ENCODE measurements at regions not wholly inside any gene's neighbourhood (a gene's known extent, or its start where the extent isn't known, plus 50 kb on each side); places are given as distances from the start of the nearest gene placed in this dataset.

DNA sequence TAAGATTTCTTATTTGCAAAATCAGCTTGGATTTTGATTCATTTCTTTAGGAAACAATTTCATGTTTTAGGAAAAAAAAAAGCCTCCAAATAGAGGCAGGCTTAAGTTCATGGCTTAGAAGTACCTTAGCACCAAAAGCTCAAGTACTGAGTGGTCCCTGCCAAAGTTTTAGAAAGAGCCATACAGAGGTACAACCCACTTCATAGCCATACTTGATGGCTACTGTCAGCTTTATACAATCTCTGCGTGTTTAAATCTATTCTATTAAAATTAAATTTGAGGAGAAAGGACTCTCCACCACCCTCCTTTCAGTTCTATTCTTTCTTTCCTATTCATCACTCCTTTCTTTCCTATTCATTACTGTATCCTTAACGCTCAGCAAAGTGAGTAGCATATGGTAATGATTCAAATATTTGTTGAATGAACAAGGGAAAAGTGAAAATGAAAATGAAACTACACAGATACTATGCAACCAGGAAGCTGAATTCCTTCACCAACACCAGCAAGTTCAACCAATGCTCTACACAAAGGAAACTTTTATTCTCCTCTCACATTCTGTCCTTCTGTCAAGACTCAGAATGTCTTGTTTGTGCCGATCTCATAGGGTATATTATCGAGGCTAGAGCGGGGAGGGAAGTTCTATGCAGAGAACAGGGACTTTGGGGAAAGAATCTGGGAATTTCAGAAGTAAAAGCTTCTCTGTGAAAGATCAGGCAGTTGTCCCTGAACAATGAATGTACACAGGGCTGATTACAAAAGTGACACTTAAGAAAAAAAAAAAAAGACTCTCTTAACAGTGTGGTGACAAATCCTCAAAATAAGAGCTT lies 138.6 kb upstream of the SPEF2 start:
- DNase-seq (ENCODE audit: low read depth in 2 of 2): no peak

DNA sequence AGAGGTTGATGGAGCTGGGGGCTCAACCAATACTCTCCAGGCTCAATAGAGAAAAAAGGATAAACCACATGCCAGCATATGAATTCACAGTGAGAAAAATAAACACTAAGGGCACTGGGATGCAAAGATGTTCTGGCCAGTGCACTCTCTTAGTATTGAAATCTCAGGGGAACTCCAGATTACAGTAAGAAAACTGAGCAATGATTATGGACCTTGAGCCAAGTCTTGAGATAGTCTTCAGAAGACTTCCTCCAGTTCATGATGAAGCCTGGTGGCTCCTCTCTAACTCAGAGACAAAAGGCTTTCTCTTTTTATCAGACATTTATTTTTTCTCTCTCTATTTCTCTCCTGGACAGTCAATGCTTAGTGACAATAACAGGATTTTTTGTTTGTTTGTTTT lies 139.8 kb upstream of the SPEF2 start:
- DNase-seq (ENCODE audit: low read depth in 2 of 2): no peak

DNA sequence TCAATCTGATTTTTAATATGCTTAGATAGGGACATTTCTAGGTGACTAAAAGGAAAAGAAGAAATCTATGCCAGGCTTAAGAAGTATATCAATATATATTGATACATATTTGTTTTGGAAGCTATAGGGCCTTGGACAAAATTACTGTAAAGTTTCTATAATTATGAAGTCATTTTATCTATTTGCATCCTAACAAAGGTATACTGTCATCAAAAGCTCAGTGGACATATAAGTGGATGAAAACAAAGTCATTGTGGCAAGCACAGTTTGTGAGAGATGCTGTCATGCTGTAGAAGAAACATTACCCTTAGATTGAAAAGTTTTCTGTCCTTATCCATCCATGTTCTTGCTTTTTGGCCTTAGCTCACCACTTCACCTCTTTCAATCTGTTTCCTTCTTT lies 140.3 kb upstream of the SPEF2 start:
- no peak for DNase-seq (ENCODE audit: low read depth in 2 of 2)

DNA sequence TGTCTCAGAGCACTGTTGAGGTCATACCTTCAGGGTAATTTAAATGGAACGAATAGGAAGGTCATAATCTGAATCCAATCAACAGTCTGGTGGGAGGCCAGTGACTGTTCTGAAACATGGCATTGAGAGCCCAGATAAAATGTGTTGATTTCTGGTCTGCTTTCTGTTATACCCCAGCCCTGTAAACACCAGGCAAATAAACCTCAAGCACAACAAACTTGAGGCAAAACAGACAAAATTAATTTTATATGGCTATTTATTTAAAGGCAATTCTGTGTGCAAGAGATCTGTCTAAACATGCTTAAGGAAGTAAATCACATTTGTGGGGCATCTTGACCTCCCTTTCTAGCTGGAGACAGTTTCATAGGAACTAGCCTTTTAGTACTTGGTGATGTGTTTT lies 140.9 kb upstream of the SPEF2 start:
- DNase-seq (ENCODE audit: low read depth in 2 of 2): no peak

DNA sequence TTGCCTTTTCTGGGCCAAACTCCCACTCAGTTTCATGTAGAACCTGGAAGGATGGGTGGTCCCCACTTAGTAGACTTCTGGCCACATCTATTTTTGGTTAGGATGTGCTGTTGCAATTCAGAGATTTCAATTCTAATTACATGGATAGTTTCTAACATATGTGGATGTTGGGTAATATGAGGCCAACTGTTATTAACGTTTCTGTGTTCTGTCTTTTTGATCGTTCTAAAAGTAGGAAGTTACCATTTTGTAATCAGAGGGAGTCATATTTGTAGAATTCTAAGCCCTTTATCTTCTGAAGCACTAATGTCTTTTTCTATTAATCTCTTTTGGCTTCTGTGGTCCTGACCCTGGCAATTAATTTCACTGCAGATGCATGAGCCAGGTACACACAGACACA lies 141.6 kb upstream of the SPEF2 start:
- no peak for DNase-seq (ENCODE audit: low read depth in 2 of 2)

DNA sequence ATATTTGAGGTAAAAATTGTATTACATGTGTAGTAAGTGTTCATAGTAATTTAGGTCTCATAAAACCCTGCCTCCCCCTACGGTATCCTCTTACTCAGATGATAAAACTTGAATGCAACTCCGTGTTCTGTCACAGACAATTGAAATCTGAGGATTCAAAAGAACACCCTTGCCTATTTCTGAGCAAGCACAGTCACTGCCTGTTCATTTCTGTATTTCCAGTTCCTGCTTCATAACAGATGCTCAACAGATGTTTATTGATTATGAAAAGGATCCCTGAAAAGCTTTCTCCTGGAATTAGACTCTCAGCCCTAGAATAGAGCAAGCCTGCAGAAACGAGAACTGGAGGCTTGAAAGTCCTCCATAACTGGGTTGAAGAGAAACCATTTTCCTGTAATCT lies 144.1 kb upstream of the SPEF2 start:
- DNase-seq (ENCODE audit: low read depth in 2 of 2): no peak

DNA sequence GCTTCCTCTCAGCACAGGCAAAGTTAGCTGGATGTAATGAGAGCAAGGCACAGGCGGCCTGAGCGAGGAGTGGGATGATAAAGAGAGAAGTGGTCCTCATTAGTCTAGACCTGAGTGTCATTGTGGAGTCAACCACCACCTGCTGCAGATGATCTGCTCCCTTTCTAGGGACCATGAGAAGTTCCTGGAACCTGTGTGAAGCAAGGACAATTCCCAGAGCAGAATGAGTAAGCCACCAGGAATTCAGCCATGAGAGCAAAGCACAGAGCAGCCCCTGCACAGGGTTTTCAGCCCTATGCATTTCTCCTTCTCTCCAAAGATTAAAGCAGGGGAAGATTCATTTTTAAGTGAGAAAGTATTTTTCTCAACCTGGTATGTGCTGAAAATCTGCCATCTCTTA lies 146.8 kb upstream of the SPEF2 start:
- no peak for DNase-seq (ENCODE audit: low read depth in 2 of 2)

DNA sequence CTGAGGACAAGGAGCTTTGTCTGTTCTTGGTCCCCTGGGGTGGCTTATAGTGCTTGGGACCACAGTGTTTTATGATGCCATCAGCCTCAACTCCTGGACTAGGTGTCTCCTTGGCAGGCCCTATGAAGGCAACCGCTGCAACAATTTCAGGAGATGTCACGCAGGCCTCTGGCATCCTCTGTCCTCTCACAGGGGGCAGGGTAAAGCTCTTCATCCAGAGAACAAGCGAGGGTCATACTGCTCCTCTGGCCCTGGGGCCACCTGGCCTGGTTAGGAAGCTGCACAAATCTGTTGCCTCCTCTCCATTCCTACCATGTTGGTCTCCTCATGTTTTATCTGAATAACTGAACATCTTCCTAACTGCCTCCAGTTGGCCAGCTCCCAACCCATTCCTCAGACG lies 148.9 kb upstream of the SPEF2 start:
- no peak for DNase-seq (ENCODE audit: low read depth in 2 of 2)

DNA sequence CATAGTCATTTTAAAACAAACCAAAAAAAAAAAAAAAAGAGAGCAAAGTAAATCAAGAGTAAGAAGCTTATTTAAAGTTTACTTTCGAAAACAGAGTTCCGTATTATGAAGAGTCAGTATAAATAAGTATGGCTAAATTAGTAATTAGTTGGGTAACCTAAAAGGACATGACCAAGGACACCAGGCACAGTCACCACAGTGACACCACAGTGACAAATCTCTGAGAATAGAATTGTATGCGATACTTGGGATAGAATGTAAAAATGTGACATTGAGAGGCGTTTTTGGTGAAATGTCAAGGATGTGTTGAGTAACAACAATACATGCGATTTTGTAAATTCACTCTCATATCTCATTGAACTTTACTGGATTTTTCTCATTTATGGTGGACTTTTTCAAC lies 150.9 kb upstream of the SPEF2 start:
- DNase-seq (ENCODE audit: low read depth in 2 of 2): no peak

DNA sequence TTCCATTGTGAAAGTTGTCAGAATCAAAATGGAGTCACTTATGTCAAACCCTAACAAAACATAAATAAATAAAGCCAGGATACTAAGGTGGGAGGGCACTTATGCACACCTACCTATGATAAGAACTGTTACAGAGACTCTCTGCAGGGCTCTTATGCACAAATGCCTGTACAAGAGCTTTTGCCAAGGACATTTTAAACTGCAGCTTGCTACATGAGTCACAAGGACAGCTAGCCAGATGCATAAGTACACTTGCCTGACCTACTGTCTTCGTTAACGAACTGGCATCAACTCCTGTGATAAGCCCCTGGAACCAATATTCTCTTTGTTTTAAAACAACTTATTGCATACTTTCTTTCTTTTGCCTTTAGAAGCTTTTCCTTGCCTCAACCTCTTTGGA lies 152.9 kb upstream of the SPEF2 start:
- no peak for DNase-seq (ENCODE audit: low read depth in 2 of 2)

DNA sequence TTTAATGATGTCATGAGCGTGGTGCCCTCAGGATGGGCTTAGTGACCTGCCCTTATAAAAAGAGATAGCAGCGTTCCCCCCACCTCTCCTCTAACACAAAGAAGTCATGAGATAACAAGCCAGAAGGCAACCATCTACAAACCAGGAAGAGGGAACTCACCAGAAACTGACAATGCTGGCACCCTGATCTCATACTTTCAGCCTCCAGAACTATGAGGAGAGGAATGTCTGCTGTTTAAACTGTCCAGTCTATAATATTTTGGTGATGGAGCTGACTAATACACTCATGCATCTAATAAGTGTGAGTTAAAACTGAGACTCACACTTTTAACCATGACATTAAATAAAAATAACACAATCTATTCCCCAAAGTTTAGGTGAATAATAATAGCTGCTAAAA lies 156.1 kb upstream of the SPEF2 start:
- DNase-seq (ENCODE audit: low read depth in 2 of 2): no peak

DNA sequence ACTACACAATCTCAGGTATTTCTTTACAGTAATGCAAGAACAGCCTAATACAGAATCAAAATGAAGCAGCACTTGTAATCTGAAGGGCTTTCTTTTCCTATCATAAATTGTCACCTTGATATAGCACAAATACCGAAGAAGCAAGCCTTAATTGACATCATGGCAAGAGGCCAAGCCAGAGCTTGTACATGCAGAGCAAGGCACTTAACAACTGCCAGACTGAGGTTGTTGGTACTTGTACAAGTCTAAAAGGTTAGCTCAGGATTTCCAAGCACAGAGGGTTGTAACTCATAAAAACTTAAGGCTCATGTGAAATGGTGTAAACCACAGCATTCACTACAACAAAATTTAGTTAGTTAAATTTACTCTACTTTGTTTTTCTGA lies 158.8 kb upstream of the SPEF2 start:
- DNase-seq (ENCODE audit: low read depth in 2 of 2): no peak

DNA sequence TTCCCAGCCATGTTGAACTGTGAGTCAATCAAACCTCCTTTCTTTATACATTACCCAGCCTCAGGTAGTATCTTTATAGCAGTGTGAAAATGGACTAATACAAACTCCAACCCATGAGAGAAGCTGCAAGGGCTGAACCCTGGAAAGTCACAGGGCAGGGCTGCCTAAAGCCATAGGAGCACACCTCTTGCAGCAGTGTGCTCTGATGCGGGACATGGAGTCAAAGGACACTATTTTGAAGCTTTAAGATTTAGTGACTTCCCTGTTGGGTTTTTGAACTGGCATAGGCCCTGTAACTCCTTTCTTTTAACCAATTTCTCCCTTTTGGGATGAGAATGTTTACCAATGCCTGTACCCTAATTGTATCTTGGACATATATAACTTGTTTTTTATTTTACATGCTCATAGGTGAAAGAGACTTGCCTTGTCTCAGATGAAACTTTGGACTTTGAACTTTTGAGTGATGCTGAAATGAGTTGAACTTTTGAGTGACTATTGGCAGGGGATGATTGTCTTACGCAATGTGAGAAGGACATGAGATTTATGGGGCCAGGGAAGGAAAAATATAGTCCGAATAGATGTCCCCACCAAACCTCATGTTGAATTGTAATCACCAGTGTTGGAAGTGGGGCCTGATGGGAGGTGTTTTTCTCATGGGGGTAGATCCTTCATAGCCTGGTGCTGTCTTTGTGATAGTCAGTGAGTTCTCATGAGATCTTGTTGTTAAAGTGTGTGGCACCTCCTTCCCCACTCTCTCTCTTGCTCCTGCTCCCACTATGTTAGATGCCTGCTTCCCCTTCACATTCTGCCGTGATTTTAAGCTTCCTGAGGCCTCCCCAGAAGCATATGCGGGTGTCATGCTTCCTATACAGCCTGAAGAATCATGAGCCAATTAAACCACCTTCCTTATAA lies 159.5 kb upstream of the SPEF2 start:
- no peak for DNase-seq (ENCODE audit: low read depth in 2 of 2)

DNA sequence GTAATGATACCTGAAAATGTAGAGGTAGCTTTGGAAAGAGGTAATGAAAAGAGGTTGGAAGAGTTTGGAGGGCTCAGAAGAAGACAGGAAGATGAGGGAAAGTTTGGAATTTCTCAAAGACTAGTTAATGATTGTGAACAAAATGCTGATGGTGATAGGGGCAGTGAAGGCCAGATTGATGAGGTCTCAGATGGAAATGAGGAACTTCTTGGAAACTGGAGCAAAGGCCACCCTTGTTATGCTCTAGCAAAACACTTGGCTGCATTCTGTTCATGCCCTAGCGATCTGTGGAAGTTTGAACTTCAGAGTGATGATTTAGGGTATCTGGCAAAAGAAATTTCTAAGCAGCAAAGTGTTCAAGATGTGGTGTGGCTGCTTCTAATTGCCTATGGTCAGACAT lies 161.2 kb upstream of the SPEF2 start:
- no peak for DNase-seq (ENCODE audit: low read depth in 2 of 2)

DNA sequence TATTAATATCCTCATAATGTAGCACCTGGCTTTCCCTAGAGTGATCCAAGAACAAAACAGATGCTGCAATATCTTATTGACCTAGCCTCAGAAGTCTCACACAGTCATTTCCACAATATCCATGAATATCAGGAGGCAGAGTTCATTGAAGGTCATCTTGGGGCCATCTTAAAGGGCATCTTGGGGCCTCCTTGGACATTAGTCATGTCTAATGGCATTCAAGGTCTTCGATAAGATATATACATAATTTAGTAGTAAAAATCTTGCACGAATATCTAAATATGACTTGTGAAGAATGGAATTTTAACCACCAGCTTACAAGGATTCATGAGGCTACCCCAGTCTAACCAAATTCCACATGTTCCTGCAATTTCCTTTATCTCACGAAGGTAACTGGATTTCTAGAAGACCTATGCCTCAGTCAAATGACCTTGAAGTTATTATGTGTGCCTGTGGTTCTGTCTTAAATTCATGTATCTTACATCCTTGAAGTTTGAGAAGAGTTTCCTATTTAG lies 163.6 kb upstream of the SPEF2 start:
- DNase-seq (ENCODE audit: low read depth in 2 of 2): no peak

DNA sequence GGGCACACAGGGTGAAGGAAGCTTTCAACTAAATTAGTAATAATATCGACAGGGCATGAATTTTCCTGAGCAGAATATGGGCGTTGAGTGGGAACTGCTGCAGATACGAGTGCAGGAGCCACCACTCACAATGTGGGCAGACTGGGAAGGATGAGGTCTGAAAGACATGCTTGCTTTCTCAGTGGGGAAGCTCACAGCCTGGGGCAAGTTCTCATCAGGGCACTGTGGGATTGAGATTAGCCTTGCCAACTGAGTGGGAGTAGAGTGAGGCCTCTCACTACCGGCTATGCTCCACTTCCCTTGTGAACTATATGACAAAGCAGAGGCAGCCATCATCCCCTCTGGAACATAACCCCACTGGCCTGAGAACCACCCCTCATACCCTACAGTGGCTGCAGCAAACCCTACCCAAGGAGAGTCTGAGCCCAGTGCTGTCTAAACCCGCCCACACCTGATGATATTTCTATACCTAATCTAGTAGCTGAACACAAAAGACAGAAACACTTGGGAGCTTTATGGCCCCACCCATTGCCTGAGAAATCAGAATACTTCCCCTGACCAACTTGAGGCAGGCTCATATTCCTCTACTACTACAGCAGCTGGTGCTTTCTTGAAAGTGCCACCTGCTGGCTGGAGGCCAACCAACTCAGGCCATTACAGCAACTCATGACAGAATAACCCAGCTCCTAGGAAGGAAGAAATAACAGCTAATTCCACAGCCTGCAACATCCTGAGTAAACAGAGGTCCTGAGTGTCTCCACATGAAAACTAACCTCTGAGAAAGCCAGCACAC lies 173.7 kb upstream of the SPEF2 start:
- no peak for DNase-seq (ENCODE audit: low read depth in 2 of 2)

DNA sequence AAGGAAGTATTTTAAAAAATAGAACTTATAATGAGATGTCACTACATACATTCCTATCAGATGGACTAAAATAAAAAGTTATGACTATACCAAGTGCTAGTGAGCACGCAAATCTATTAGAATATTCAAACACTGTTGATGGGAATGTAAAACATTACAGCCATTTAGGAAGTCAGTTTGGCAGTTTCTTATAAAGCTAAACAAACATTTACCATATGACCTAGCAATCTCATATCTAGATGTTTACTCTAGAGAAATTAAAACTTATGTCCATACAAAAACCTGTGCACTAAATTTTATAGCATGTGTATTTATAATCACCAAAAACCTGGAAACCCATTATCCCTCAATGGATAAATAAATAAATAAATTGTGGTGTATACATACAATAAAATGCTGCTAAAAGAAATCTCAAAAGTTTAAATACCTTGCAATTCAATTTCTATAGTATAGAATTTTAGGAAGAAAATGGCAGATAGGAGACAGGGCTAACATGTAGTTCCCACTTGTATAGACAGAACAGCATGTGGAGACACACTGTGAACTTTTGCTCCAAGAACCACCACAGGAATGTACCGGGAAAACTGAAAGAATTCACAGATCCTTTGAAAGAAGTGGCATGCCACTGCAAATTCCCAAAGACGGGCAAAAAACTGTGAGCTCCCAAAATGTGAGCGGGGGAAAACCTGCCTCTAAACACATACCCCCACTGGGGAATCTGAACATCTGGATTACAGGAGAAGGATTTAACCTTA lies 174.6 kb upstream of the SPEF2 start:
- DNase-seq (ENCODE audit: low read depth in 2 of 2): no peak

DNA sequence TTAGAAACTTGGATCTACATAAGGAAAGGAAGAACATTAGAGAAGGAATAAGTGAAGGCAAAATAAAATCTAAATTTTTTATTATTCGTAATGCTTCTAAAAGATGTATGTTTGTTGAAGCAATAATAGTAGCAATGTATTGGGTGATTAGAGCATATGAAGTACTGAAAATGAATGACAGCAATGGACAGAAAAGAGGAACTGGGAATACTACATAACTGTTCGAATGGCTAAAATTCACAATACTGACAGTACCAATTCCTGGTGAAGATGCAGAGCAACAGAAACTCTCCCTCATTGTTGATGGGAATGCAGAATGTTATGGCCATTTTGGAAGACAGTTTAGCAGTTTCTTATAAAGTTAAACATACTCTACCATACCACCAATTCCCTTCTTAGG lies 177.3 kb upstream of the SPEF2 start:
- DNase-seq (ENCODE audit: low read depth in 2 of 2): no peak

DNA sequence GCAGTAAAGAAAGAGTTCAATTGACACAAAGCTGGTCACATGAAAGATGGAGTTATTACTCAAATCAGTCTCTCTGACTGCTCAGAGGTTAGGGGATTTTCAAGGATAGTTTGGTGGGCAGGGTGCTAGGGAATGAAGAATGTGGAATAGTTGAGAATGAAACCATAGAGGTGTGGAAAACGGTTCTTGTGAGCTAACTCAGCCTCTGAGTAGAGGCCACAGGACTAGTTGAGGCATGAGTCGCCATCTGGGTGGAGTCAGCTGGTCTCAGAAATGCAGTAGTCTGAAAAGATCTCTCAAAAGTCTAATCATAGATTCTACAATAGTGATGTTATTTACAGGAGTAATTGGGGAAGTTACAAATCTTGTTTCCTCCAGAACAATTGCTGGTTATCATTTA lies 178.9 kb upstream of the SPEF2 start:
- DNase-seq (ENCODE audit: low read depth in 2 of 2): no peak

DNA sequence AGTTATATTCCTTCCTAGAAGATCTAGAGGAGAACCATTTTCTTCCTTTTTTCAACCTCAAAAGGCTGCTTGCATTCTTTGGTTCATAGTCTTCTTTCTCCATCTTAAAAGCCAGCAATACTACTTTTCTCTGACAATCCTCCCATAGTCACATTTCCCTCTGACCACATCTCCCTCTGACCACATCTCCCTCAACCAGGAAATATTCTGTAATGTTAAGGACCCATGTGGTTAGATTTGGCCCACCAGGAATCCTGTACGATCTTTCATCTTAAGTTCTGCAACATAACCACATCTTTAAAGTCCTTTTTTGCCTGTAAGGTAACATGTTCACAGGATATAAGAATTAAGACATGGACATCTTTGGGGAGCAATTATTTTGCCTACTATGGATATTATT lies 179.4 kb upstream of the SPEF2 start:
- DNase-seq (ENCODE audit: low read depth in 2 of 2): no peak

DNA sequence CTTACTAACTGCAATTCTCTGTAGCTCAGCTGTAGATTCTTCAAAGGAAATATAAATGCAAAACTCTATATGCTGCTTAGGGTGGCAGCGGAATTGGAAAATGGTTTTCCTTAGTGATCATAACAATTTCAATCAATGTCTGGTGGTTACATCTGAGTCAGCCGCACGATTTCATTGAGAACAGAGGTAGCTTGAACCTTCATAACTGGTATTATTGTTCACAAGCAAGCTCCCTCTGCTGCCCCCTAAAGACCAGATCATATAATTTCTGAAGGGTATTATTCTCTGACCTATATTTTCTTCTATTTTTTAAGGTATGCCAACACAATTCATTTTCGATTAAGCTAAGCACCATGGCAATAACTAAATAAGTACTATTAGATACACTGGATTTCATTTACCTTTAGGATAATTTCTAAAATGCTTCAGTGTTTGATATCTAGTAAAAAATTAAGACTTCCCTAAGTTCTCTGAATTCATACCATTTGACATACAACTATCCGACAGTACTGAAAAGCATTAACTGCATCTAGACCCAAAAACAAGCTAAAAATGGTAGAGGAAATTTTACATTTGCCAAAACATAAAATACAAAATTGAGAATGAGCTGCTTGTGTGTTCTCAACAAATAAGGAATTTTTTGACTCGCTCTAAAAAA lies 181.1 kb upstream of the SPEF2 start:
- DNase-seq (ENCODE audit: low read depth in 2 of 2): no peak

Measured in stimulated activated CD8-positive, alpha-beta memory T cell treated with anti-CD3 and anti-CD28 coated beads, Interleukin-2, amount 100 ng/mL, for 48 hours (primary cell).